GM12878 (cell line): ENCODE measurements at regions not wholly inside any gene's neighbourhood (a gene's known extent, or its start where the extent isn't known, plus 50 kb on each side); places are given as distances from the start of the nearest gene placed in this dataset.

Experiments
- EZH2 ChIP-seq: IDR thresholded peaks from 2 replicates; pipeline ENCODE4 v1.6.1; 2012; ENCODE audit warnings: low read depth, mild to moderate bottlenecking, control low read depth, inconsistent platforms, low read length, borderline replicate concordance; ENCODE audit not compliant: control insufficient read depth
- POLR2AphosphoS5 ChIP-seq: IDR thresholded peaks from 2 replicates; pipeline ENCODE4 v1.6.1; 2011; ENCODE audit warnings: mild to moderate bottlenecking, low read length, inconsistent platforms
- RAD21 ChIP-seq: IDR thresholded peaks from 2 replicates; pipeline ENCODE4 v1.6.1; 2011; ENCODE audit warnings: mild to moderate bottlenecking, low read depth, low read length, moderate library complexity; ENCODE audit not compliant: insufficient read depth
- SRF ChIP-seq, 2 experiments: IDR thresholded peaks; 2 replicates each; pipeline ENCODE4 v1.6.1; 2011; ENCODE audit warnings: low read depth in 2 of 2, low read length in 2 of 2, mild to moderate bottlenecking in 1 of 2, moderate library complexity in 1 of 2
- ZBTB11 ChIP-seq: fragments of 450-650 bp; formaldehyde crosslinking; IDR thresholded peaks from 2 replicates; pipeline ENCODE4 v1.5.0; 2022; ENCODE audit warnings: mild to moderate bottlenecking, missing genetic modification characterization
- ZZZ3 ChIP-seq: IDR thresholded peaks from 2 replicates; pipeline ENCODE4 v1.6.1; 2011; ENCODE audit warnings: low read depth; ENCODE audit not compliant: control insufficient read depth, insufficient read length

- no peak for TF ChIP-seq EZH2
- no peak for TF ChIP-seq POLR2AphosphoS5
- TF ChIP-seq ZZZ3 = no peak
- no peak for TF ChIP-seq SRF (IDR thresholded peaks at IDR 0.05; ENCODE audit: low read depth in 2 of 2, low read length in 2 of 2)
- TF ChIP-seq RAD21 = no peak
- TF ChIP-seq ZBTB11 (CRISPR knock-in tag) = no peak
These were observed 108.6 kb downstream of the PPM1A start for GRCh38 chr14:60357551-60358149.
